ENCODE measurements at regions not wholly inside any gene's neighbourhood (a gene's known extent, or its start where the extent isn't known, plus 50 kb on each side); places are given as distances from the start of the nearest gene placed in this dataset.
"Not testable (repeated sequence)": the region's sequence is repeated elsewhere in the genome, so short reads cannot be mapped to it uniquely, and the experiment has no call there.

- ChIA-PET SMC1A (ENCODE audit: uncharacterized antibody, unreplicated experiment) (no interaction called here), POLR2A (no interaction called here), CTCF (no interaction called here), RAD21 (ENCODE audit: unreplicated experiment) (no interaction called here)
- no peak for TF ChIP-seq SREBF2 (IDR thresholded peaks at IDR 0.05; ENCODE audit: low read length)
- TF ChIP-seq GATAD2B (conservative IDR thresholded peaks at IDR 0.05; ENCODE audit: low read depth) = no peak
- TF ChIP-seq, protein P1, sequence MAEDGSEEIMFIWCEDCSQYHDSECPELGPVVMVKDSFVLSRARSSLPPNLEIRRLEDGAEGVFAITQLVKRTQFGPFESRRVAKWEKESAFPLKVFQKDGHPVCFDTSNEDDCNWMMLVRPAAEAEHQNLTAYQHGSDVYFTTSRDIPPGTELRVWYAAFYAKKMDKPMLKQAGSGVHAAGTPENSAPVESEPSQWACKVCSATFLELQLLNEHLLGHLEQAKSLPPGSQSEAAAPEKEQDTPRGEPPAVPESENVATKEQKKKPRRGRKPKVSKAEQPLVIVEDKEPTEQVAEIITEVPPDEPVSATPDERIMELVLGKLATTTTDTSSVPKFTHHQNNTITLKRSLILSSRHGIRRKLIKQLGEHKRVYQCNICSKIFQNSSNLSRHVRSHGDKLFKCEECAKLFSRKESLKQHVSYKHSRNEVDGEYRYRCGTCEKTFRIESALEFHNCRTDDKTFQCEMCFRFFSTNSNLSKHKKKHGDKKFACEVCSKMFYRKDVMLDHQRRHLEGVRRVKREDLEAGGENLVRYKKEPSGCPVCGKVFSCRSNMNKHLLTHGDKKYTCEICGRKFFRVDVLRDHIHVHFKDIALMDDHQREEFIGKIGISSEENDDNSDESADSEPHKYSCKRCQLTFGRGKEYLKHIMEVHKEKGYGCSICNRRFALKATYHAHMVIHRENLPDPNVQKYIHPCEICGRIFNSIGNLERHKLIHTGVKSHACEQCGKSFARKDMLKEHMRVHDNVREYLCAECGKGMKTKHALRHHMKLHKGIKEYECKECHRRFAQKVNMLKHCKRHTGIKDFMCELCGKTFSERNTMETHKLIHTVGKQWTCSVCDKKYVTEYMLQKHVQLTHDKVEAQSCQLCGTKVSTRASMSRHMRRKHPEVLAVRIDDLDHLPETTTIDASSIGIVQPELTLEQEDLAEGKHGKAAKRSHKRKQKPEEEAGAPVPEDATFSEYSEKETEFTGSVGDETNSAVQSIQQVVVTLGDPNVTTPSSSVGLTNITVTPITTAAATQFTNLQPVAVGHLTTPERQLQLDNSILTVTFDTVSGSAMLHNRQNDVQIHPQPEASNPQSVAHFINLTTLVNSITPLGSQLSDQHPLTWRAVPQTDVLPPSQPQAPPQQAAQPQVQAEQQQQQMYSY (CRISPR knock-in tag; IDR thresholded peaks at IDR 0.05) = no peak
- TF ChIP-seq, protein P2, sequence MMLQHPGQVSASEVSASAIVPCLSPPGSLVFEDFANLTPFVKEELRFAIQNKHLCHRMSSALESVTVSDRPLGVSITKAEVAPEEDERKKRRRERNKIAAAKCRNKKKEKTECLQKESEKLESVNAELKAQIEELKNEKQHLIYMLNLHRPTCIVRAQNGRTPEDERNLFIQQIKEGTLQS (IDR thresholded peaks at IDR 0.05; ENCODE audit: borderline replicate concordance, extremely low read depth, low read depth, low read length) = no peak
- TF ChIP-seq ESRRA (IDR thresholded peaks at IDR 0.05; ENCODE audit: low read length) = no peak
- no peak for TF ChIP-seq ETV6 (conservative IDR thresholded peaks at IDR 0.05 in 1 of 2, IDR thresholded peaks at IDR 0.05 in 1 of 2; ENCODE audit: borderline replicate concordance in 1 of 2, low read depth in 1 of 2)
- no peak for TF ChIP-seq CBX3 (IDR thresholded peaks at IDR 0.05; ENCODE audit: borderline replicate concordance, low read depth)
- Histone ChIP-seq H3K27me3 (replicated peaks in 1 of 2; ENCODE audit: control insufficient read depth in 2 of 2, insufficient read depth in 2 of 2, low read length in 1 of 2) (no peaks in the 10 kb centered on the region), H3K4me1 (ENCODE audit: control insufficient read depth, insufficient read depth, low read length) (no peaks in the 10 kb centered on the region), H3K4me3 (no peak overlapping the region), H3K79me2 (ENCODE audit: control insufficient read depth, insufficient read depth, low read length) (no peaks in the 10 kb centered on the region), H3K27ac (ENCODE audit: control insufficient read depth, insufficient read depth) (no peak overlapping the region), H3K9ac (ENCODE audit: control insufficient read depth, insufficient read depth, low read length) (no peak overlapping the region), H3K9me3 (replicated peaks; ENCODE audit: control insufficient read depth, insufficient read depth, low read length) (no peaks in the 10 kb centered on the region), H4K20me1 (ENCODE audit: control insufficient read depth, insufficient read depth) (no peaks in the 10 kb centered on the region), H3K36me3 (ENCODE audit: control insufficient read depth in 2 of 2, insufficient read depth in 2 of 2, low read length in 1 of 2) (no peaks in the 10 kb centered on the region), H2AFZ (ENCODE audit: control insufficient read depth, low read depth, low read length) (no peak overlapping the region), H3K4me2 (ENCODE audit: control insufficient read depth, insufficient read depth) (no peak overlapping the region)
- ATAC-seq (no peak), DNase-seq (ENCODE audit: low read depth, low spot score) (no peak), FAIRE-seq (no peak)
- BruUV-seq (replicated peaks) = no TSS peak
- WGBS (ENCODE audit: insufficient coverage, insufficient replicate concordance, low lambda C conversion rate, missing lambda C conversion rate) = 20% methylated on average over 4 of the region's 4 CpGs
- intact Hi-C loops (cut with micrococcal nuclease; ENCODE audit: unreplicated experiment) = no loop called here
- in situ Hi-C loops (cut with MboI) = no loop called here
Measured at GRCh38 chr3:26237036-26237682, 385.4 kb upstream of the LRRC3B start.

GRCh38 chr3:26244586-26244985 lies 378.0 kb upstream of the LRRC3B start:
- ATAC-seq; H3K79me2 ChIP-seq (ENCODE audit: control insufficient read depth, insufficient read depth, low read length); BruUV-seq (replicated peaks); H3K9ac ChIP-seq (ENCODE audit: control insufficient read depth, insufficient read depth, low read length); H2AFZ ChIP-seq (ENCODE audit: control insufficient read depth, low read depth, low read length); POLR2A ChIA-PET; H3K9me3 ChIP-seq (replicated peaks; ENCODE audit: control insufficient read depth, insufficient read depth, low read length); FAIRE-seq; H3K4me1 ChIP-seq (ENCODE audit: control insufficient read depth, insufficient read depth, low read length); in situ Hi-C loops (cut with MboI); CTCF ChIA-PET; RAD21 ChIA-PET (ENCODE audit: unreplicated experiment); intact Hi-C loops (cut with micrococcal nuclease; ENCODE audit: unreplicated experiment); H3K4me2 ChIP-seq (ENCODE audit: control insufficient read depth, insufficient read depth); DNase-seq (ENCODE audit: low read depth, low spot score); H4K20me1 ChIP-seq (ENCODE audit: control insufficient read depth, insufficient read depth); H3K4me3 ChIP-seq; H3K36me3 ChIP-seq (ENCODE audit: control insufficient read depth in 2 of 2, insufficient read depth in 2 of 2, low read length in 1 of 2); H3K27me3 ChIP-seq (replicated peaks in 1 of 2; ENCODE audit: control insufficient read depth in 2 of 2, insufficient read depth in 2 of 2, low read length in 1 of 2); SMC1A ChIA-PET (ENCODE audit: uncharacterized antibody, unreplicated experiment); H3K27ac ChIP-seq (ENCODE audit: control insufficient read depth, insufficient read depth): not testable (repeated sequence)
- WGBS (ENCODE audit: insufficient coverage, insufficient replicate concordance, low lambda C conversion rate, missing lambda C conversion rate) = 61% methylated on average over 14 of the region's 14 CpGs
